DMS153 (cell line): ENCODE measurements at regions not wholly inside any gene's neighbourhood (a gene's known extent, or its start where the extent isn't known, plus 50 kb on each side); places are given as distances from the start of the nearest gene placed in this dataset.

Experiments used
- DNase-seq: peaks from one replicate; lab custom pipeline; 2025; lab: John Stamatoyannopoulos, UW

DNA sequence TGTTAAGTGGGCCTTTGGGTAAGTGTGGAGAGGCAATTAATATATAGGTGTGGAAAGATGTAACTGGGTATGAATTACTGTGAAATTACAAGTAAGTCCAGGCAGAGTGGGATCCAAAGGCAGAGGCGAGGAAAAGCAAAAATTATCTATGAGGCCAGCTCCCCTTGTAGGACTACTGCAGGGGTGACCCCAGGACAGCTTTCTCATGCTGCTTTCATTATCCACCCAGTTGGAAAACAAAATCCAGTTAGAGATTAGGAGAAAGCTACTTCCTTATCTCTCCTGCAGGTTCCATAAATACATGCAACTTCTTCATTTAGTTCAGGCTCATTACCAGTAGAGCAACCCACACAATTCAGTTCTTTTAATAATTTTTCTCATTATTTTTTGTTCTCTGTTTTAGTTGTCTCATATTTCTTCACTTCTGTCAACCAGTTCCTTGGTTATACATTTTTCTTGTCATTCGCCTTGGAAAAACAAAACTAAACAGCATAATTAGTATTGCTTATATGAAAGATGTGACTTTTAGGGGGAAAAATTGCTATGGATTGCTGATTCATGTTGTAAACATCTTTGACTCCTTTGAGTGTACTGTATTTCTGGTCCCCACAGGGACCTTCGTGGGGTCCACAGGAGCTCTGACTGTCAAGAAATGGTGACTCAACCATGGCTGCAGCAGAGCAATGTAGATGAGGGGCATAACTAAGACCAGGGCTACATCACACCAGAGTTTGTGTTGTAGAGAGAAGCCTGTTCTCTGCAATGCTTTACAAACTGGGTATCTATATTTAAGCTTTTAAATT, 110.4 kb upstream of the PARD3B start:
- DNase-seq: no peak

DNA sequence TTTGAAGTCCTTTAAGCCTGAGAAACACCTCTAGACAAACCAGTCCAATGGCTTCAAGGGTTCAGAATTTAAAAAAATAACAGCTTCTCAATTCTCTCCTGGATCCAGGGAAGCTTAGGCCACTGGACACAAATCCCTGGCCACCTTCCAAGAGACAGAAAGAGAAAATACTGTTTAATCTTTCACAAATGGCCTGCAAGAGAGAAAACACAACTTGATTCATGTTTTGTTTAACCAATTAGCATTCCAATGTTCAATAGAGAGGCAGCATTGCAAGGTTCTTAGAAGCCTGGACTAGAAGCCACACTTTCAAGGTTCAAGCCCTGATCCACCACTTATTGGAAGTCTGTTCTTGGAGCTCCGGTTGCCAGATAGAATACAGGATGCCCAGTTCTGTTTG, 109.0 kb upstream of the PARD3B start:
- no peak for DNase-seq

GRCh38 chr2:204437408-204437807, 107.9 kb upstream of the PARD3B start:
- DNase-seq: no peak

- DNase-seq: no peak
Measured at GRCh38 chr2:204437815-204438756, 107.2 kb upstream of the PARD3B start.

GRCh38 chr2:204441316-204441715, 104.0 kb upstream of the PARD3B start:
- no peak for DNase-seq

DNA sequence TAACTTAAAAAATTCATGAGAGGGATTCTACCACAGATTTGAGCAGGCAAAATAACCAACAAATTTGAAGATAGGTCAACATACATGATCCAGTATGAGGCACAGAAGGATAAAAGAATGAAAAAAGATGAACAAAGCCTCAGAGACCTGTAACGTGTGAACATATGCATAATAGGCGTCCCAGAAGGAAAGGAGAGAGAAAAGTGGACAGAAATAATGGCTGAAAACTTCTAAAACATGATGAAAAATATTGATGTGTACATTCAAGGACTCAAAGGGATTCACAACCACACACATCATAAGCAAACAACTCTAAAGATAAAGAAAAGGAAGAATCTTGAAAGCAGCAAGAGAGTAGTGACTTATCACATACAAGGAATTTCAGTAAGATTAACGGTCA, 100.1 kb upstream of the PARD3B start:
- DNase-seq: no peak

DNA sequence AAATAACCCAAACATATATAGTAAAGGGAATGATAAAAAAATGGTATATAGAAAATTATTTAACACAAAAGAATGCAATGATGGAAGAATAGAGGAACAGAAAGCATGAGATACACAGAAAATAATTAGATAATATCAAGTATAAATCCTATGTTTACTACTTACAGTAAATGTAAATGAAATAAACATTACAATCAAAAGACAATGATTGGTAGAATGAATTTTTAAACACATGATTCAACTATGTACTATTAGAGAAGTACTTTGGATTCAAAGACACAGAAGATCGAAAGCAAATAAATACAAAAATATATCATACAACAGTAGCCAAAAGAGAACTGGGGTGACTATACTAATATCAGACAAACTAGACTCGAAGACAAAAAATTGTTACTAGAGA, 97.6 kb upstream of the PARD3B start:
- DNase-seq: no peak

DNA sequence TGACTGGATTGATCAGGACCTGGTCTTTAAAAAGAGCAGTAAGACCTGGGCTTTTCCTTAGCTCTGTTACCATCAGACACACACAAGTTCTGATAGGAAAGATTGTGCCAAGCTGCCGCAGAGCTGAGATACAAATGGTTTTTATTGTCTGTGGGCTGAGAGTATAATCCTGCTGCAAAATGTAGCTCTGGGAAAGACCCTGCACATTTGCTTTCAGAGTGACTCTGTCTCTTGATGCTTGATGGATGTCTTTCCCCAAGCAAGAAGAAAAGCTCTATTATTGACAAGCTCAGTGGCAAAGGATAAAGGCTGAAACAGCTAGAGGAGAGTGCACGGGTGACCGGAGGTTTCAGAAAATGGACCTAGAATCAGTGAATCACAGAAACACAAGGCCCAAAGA, 95.3 kb upstream of the PARD3B start:
- DNase-seq: no peak

GRCh38 chr2:204451766-204452165, 93.5 kb upstream of the PARD3B start:
- DNase-seq: no peak

DNA sequence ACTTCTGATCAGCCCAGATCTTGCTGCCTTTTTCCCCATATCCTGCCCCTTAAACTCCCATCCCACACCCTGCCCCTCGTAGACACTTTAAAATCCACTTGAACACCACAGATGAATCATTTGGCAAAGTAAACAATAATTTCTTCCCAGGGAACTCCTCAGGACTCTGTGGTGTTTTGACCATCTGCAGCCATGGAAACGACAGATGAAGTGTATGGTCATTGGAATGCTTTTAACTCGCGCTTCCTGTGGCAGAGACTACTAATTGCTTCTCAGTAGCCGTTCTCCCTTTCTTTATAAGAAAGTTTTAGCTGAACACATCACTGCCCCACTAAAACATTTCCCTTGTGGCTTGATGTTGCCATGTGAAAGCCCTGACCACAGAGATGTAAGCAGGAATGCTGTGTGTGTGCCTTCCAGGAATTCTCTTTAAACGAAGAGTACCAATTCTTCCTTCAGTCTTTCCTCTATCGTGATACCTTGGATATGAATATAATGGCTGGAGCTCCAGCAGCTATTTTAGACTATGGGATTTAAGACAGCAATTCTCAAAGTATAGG, 92.7 kb upstream of the PARD3B start:
- DNase-seq: peak; percentile 75

DNA sequence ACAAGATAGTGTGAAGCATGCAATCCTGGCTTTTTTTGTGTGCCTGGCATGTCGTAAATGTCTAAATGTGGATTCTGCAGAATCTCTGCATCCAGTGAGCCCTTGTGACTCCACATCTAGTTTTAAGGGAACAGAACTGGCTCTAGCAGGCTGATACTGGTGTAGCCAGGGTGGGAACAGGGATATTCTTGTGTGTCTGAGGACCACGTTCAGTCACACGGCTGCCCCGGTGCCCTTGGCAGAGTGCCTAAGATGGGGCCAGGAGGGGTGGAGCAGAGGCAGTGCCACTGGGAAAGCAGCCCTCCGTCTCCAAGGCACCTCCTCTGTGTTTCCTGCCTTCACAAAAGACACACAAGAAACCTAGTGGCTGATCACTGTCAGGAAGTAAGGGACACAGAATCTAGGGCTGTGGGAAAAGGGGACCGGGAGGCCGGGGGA, 91.5 kb upstream of the PARD3B start:
- DNase-seq: no peak

GRCh38 chr2:204454672-204455380, 90.4 kb upstream of the PARD3B start:
- no peak for DNase-seq

DNA sequence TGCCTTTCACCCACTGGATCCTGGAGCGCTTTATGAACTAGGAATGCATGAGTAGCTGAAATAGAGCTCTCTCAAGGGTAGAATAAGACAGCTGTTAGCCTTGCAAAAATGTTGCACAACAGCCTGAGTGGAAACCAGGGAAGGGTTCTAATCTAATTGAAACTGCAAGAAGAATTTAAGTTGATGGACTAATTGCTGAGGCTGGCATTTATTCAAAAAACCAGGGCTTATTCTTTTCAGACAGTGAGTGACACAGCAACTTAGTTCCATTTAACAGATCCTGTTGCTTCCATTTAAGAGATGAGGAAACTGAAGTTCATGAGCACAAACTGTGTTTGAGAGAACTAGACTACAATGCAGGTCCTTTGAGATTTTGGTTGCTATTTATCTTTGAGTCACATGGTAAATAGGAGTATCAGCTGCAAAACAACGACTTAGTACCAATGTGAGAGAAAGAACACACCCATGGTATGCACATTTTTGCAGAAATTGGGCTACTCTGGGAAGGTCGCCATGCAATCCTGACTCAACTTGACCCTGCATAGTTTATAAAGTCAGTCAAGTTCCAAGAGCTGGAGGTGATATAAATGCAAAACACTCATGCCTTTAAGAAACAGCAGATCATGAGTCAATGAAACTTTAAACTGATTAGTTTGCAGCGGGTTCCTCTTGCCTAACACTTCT, 76.4 kb upstream of the PARD3B start:
- no peak for DNase-seq

DNA sequence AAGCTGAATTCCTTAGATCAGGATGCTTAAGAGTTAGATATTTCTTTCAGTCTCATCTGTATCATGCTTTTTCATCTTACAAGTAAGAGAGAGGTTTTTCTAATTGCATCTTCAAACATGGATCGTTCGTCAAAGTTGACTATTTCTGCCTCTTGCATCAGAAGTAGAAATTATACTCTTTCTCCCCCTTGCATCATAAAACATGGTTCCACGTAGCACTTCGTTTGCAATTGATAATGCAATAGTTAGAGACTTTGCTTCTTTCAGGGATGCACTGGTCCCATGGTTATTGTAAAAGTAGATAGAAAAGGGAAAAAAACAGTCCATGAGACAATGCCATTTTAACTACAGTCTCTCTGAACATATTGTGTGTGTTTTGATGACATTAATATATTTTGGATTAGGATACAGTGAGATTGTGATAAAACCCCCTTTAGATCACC, 75.1 kb upstream of the PARD3B start:
- no peak for DNase-seq

GRCh38 chr2:204470621-204471196, 74.6 kb upstream of the PARD3B start:
- DNase-seq: no peak

DNA sequence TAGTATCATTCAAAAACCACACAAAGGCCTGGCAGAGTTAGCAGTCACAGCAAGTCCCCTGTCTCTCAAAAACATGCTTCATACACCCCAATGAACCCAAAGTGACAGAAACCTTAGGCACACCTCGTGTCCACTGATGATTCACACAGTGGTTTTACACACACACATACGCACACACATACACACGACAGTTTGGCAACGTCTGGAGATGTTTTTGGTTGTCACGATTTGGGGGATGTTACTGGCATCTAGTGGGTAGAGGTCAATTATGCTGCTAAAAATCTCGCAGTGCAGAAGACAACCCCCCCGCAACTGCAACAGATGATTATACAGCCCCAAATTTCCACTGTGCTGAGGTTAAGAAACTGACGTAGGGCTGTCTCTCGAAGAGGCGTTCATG, 72.9 kb upstream of the PARD3B start:
- DNase-seq: no peak

- DNase-seq: no peak
Measured at GRCh38 chr2:204473224-204473623, 72.1 kb upstream of the PARD3B start.

DNA sequence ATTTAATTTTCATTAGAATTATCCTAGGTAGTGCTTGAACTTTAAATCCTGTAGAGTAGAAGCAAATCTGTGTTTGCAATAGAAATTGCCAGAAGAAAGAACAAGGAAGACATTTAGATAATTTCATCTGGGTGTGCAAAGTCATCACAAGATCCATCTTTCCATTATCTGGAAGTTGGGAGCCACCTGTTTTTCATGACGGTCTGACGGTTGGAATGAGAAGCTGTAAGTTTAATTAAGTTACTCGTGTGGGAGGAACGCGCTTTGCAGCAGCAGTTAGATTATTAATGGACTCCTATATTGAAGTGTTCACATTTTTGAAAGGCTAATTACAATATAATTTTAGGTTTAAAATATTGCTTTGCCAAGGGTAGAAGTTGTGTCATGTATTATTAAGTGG, 69.9 kb upstream of the PARD3B start:
- DNase-seq: no peak

- no peak for DNase-seq
Measured at GRCh38 chr2:204477358-204477950, 67.8 kb upstream of the PARD3B start.

DNA sequence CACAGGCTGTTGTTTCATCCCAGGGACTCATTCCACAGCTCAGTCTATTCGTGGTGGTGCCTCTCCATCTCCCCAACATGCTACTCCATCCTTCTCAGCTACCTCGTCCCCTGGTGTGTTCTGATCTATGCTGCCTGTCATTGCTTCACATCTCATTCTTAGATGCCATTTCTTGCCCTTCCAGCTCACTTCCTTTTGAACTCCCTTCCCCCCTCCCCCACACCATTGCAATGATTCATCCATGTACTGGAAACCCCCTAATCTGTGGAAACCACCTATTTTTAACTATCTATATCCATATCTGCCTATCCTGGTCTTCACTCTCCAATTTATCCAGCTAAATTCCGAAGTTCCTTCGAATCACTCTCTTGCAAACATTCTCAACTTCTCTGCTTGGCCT, 65.7 kb upstream of the PARD3B start:
- DNase-seq: no peak

DNA sequence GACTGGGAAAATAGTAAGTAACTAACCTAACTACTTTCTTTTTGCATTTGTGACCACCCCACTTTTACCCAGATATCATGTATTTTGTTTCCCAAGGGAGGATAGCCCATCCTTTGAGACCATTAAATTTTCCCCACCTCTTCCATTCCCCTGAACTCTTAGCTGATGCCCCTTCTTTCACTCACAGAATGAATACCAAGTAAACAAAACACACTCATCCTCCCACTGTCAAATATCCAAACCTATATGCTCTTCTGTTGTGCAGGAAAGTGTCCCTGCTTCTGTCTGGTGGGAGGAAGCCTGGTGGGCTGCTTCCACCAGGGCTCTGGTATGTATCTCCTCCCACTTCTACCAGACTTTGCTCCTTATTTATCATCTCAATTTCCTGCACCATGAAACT, 64.6 kb upstream of the PARD3B start:
- no peak for DNase-seq
